A549 (cell line): ENCODE measurements at regions not wholly inside any gene's neighbourhood (a gene's known extent, or its start where the extent isn't known, plus 50 kb on each side); places are given as distances from the start of the nearest gene placed in this dataset.

ENCODE experiments used
- ATAC-seq, 2 experiments: fragments of 200-7000 bp in 1 of 2; fragments of >200 bp in 1 of 2; cut with Nextera tagmentation in 1 of 2; cut with Tn5 transposase in 1 of 2; 3 replicates each; pipeline versions ENCODE4 v1.8.0 to v1.9.1; 2018 to 2020; ENCODE audit warnings: mild to moderate bottlenecking in 1 of 2, moderate library complexity in 1 of 2
- CTCF ChIA-PET: fragments of 300-600 bp; sonication (Branson Sonifier 250); formaldehyde crosslinking; extraction: SDS; loops from one replicate; lab custom pipeline; 2021; ENCODE audit warnings: antibody characterized with exemption, inconsistent platforms; lab: Yijun Ruan, JAX
- POLR2A ChIA-PET: fragments of 350-600 bp; formaldehyde crosslinking; extraction: SDS; loops from one replicate; lab custom pipeline; 2021; ENCODE audit warnings: antibody characterized with exemption, inconsistent platforms; lab: Yijun Ruan, JAX
- DNase-seq, 2 experiments: peaks; one replicate each; pipeline versions ENCODE4 v3.0.0 to v3.0.0-alpha.2; 2011 to 2016; ENCODE audit warnings: low read depth in 1 of 2, low spot score in 1 of 2
- FAIRE-seq: peaks from 2 replicates; lab custom pipeline; 2011; peaks lifted over from hg19 to GRCh38; lab: Jason Lieb, UNC
- H3K27ac ChIP-seq, 2 experiments: fragments of >200 bp; sonication (Bioruptor Twin); formaldehyde crosslinking; 3 replicates each; pipeline ENCODE4 v1.5.1; 2016 to 2017
- H3K4me1 ChIP-seq: fragments of >200 bp; sonication (Bioruptor Twin); formaldehyde crosslinking; 3 replicates; pipeline ENCODE4 v1.6.1; 2016
- H3K4me2 ChIP-seq: fragments of >200 bp; sonication (Bioruptor Twin); formaldehyde crosslinking; 3 replicates; pipeline ENCODE4 v1.6.1; 2016
- H3K4me3 ChIP-seq: fragments of >200 bp; sonication (Bioruptor Twin); formaldehyde crosslinking; 3 replicates; pipeline ENCODE4 v1.5.1; 2016
- H3K9me3 ChIP-seq: fragments of >200 bp; sonication (Bioruptor Twin); formaldehyde crosslinking; 3 replicates; pipeline ENCODE4 v1.6.1; 2016
- ATOH8 ChIP-seq: fragments of 250-450 bp; sonication (Bioruptor Pico); IDR thresholded peaks from 2 replicates; pipeline ENCODE4 v1.5.0; 2020; ENCODE audit warnings: low read depth, mild to moderate bottlenecking, moderate library complexity
- BCL3 ChIP-seq: fragments of >200 bp; sonication (Bioruptor Twin); formaldehyde crosslinking; IDR thresholded peaks from 3 replicates; pipeline ENCODE4 v1.6.1; 2016
- CEBPB ChIP-seq, 2 experiments: fragments of >200 bp in 1 of 2; sonication (Bioruptor Twin) in 1 of 2; formaldehyde crosslinking in 1 of 2; IDR thresholded peaks; 2 replicates each; pipeline ENCODE4 v1.6.1; 2012 to 2016
- CHD2 ChIP-seq: fragments of 150-350 bp; IDR thresholded peaks from 2 replicates; pipeline ENCODE4 v1.6.1; 2014; ENCODE audit warnings: low read length; ENCODE audit not compliant: partially characterized antibody
- CTCF ChIP-seq: fragments of >200 bp; sonication (Bioruptor Twin); formaldehyde crosslinking; IDR thresholded peaks from 3 replicates; pipeline ENCODE4 v1.5.1; 2016
- E2F6 ChIP-seq: IDR thresholded peaks from 2 replicates; pipeline ENCODE4 v1.6.1; 2012; ENCODE audit warnings: low read depth, borderline replicate concordance
- EP300 ChIP-seq, 2 experiments: fragments of >200 bp; sonication (Bioruptor Twin); formaldehyde crosslinking; IDR thresholded peaks; 2 replicates in 1 of 2; 3 replicates in 1 of 2; pipeline ENCODE4 v1.6.1; 2016 to 2017
- ESRRA ChIP-seq: fragments of 150-350 bp; IDR thresholded peaks from 2 replicates; pipeline ENCODE4 v1.6.1; 2014; ENCODE audit warnings: mild to moderate bottlenecking, low read length, borderline replicate concordance
- GATA3 ChIP-seq: IDR thresholded peaks from 2 replicates; pipeline ENCODE4 v1.6.1; 2012; ENCODE audit warnings: borderline replicate concordance
- HES2 ChIP-seq: fragments of >200 bp; sonication (Bioruptor Twin); formaldehyde crosslinking; IDR thresholded peaks from 2 replicates; pipeline ENCODE4 v1.6.1; 2016
- HMGXB4 ChIP-seq: fragments of 250-450 bp; sonication (Bioruptor Pico); IDR thresholded peaks from 2 replicates; pipeline ENCODE4 v1.5.0; 2021; ENCODE audit warnings: mild to moderate bottlenecking, moderate library complexity, borderline replicate concordance
- HOXA7 ChIP-seq: fragments of 250-450 bp; sonication (Bioruptor Pico); IDR thresholded peaks from 2 replicates; pipeline ENCODE4 v1.5.0; 2020; ENCODE audit warnings: mild to moderate bottlenecking, moderate library complexity
- HOXB13 ChIP-seq: fragments of 250-450 bp; sonication (Bioruptor Pico); IDR thresholded peaks from 2 replicates; pipeline ENCODE4 v1.5.0; 2020; ENCODE audit warnings: low read depth, mild to moderate bottlenecking, moderate library complexity
- JUN ChIP-seq, 2 experiments: fragments of >200 bp; sonication (Bioruptor Twin); formaldehyde crosslinking; IDR thresholded peaks; 2 replicates in 1 of 2; 3 replicates in 1 of 2; pipeline ENCODE4 v1.6.1; 2016 to 2017
- MAFK ChIP-seq: fragments of 450-650 bp; IDR thresholded peaks from 2 replicates; pipeline ENCODE4 v1.6.1; 2014; ENCODE audit not compliant: partially characterized antibody
- MYC ChIP-seq: IDR thresholded peaks from 2 replicates; pipeline ENCODE4 v1.6.1; 2012; ENCODE audit warnings: mild to moderate bottlenecking, inconsistent platforms, low read length, improper control_type of control experiment, borderline replicate concordance
- POLR2AphosphoS2 ChIP-seq: conservative IDR thresholded peaks from 2 replicates; pipeline ENCODE4 v1.6.1; 2012; ENCODE audit warnings: low read length, improper control_type of control experiment, inconsistent platforms
- REST ChIP-seq: fragments of 200-600 bp; sonication (generic); IDR thresholded peaks from 2 replicates; pipeline ENCODE4 v1.6.1; 2016; ENCODE audit warnings: antibody characterized with exemption, mild to moderate bottlenecking, moderate library complexity
- WGBS: methylation state at CpG from one replicate; pipeline ENCODE4 v1.1.6; 2017; ENCODE audit errors: missing lambda C conversion rate; 5-methylcytosine and 5-hydroxymethylcytosine counted together

- TF ChIP-seq BCL3 (no peak), CEBPB (IDR thresholded peaks at IDR 0.05) (no peak), E2F6 (no peak)
Measured at GRCh38 chr6:9623985-9624384, 790.9 kb downstream of the TFAP2A start (continued).

GRCh38 chr6:9623228-9623832 lies 791.5 kb downstream of the TFAP2A start:
- 62% methylated on average over 8 of the region's 8 CpGs for WGBS
- ATAC-seq (no peak), DNase-seq (no peak), FAIRE-seq (no peak)
- Histone ChIP-seq H3K9me3 (no peaks in the 10 kb centered on the region), H3K4me2 (no peak overlapping the region), H3K27ac (no peak overlapping the region), H3K4me1 (no peaks in the 10 kb centered on the region), H3K4me3 (no peak overlapping the region)
- POLR2A ChIA-PET, result no interaction called here
- no peak for TF ChIP-seq BCL3
- no peak for TF ChIP-seq E2F6
- no peak for TF ChIP-seq GATA3
- TF ChIP-seq HOXB13 (CRISPR knock-in tag), result no peak
- TF ChIP-seq CHD2, result no peak
- TF ChIP-seq HES2, result no peak
- no peak for TF ChIP-seq ESRRA
- CTCF ChIA-PET, result no interaction called here

GRCh38 chr6:9621276-9621675 lies 793.6 kb downstream of the TFAP2A start:
- Histone ChIP-seq H3K27ac (no peak overlapping the region), H3K4me1 (no peaks in the 10 kb centered on the region), H3K4me3 (no peak overlapping the region), H3K9me3 (no peaks in the 10 kb centered on the region), H3K4me2 (no peak overlapping the region)
- 62% methylated on average over 3 of the region's 3 CpGs for WGBS
- POLR2A ChIA-PET, result no interaction called here
- CTCF ChIA-PET, result no interaction called here
- FAIRE-seq, result no peak
- DNase-seq, result no peak
- no peak for ATAC-seq
- TF ChIP-seq EP300 (IDR thresholded peaks at IDR 0.05) (no peak), CTCF (no peak), POLR2AphosphoS2 (no peak), HMGXB4 (no peak), JUN (IDR thresholded peaks at IDR 0.05) (no peak), GATA3 (no peak), MYC (no peak), BCL3 (no peak), MAFK (no peak), REST (no peak), HOXA7 (CRISPR knock-in tag) (no peak), ATOH8 (CRISPR knock-in tag) (no peak)
